B cell (primary cell): ENCODE measurements at regions not wholly inside any gene's neighbourhood (a gene's known extent, or its start where the extent isn't known, plus 50 kb on each side); places are given as distances from the start of the nearest gene placed in this dataset.

Experiments used
- EZH2 ChIP-seq: IDR thresholded peaks from 2 replicates; pipeline ENCODE4 v1.6.1; 2012; ENCODE audit warnings: borderline replicate concordance, low read depth, mild to moderate bottlenecking, moderate library complexity, low read length; ENCODE audit not compliant: insufficient read depth, poor library complexity, severe bottlenecking
- TF ChIP-seq, protein P1 (sequence below): fragments of 200-600 bp; IDR thresholded peaks from one replicate; pipeline ENCODE4 v1.8.0; 2022; ENCODE audit warnings: antibody characterized with exemption, mild to moderate bottlenecking

DNA sequence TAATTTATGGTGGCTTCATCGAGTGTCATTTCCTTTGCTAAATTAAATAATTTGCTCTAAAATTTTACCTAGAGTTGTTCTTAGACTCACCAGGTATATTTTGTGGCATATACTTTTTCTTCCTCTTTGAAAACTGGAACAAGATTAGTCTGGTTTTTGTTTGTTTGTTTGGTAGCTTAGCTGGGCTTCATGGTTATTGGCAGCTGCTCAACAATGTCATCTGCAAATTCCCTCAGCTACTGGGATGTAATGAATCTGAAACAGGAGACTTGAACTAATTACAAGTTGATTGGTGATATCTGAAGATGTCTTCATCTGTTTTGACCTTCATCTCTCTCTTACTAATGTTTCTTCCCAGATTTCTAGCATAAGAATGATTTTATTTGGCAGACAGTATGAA, 270.5 kb upstream of the P2RY1 start:
- TF ChIP-seq, protein P1, sequence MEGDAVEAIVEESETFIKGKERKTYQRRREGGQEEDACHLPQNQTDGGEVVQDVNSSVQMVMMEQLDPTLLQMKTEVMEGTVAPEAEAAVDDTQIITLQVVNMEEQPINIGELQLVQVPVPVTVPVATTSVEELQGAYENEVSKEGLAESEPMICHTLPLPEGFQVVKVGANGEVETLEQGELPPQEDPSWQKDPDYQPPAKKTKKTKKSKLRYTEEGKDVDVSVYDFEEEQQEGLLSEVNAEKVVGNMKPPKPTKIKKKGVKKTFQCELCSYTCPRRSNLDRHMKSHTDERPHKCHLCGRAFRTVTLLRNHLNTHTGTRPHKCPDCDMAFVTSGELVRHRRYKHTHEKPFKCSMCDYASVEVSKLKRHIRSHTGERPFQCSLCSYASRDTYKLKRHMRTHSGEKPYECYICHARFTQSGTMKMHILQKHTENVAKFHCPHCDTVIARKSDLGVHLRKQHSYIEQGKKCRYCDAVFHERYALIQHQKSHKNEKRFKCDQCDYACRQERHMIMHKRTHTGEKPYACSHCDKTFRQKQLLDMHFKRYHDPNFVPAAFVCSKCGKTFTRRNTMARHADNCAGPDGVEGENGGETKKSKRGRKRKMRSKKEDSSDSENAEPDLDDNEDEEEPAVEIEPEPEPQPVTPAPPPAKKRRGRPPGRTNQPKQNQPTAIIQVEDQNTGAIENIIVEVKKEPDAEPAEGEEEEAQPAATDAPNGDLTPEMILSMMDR: no peak
- TF ChIP-seq EZH2: no peak
